GM12878 (cell line): ENCODE measurements at regions not wholly inside any gene's neighbourhood (a gene's known extent, or its start where the extent isn't known, plus 50 kb on each side); places are given as distances from the start of the nearest gene placed in this dataset.

Source experiments
- ATAC-seq: fragments of 200-7000 bp; cut with Tn5 transposase; 3 replicates; pipeline ENCODE4 v1.9.1; 2020; ENCODE audit warnings: mild to moderate bottlenecking, moderate library complexity
- BruUV-seq: library from RNA; stranded (reverse); fragments of 400-500 nt; replicated peaks from 2 replicates; lab custom pipeline; 2021; lab: Mats Ljungman, UMichigan
- CTCF ChIA-PET: fragments of 300-600 bp; sonication (Branson Sonifier 250); formaldehyde crosslinking; extraction: SDS; loops from one replicate; lab custom pipeline; 2021; ENCODE audit warnings: inconsistent platforms; lab: Yijun Ruan, JAX
- POLR2A ChIA-PET: fragments of 350-600 bp; formaldehyde crosslinking; extraction: SDS; loops from one replicate; lab custom pipeline; 2021; ENCODE audit warnings: inconsistent platforms; lab: Charles Lee
- RAD21 ChIA-PET: fragments of 300-600 bp; sonication (Branson Sonifier 250); formaldehyde crosslinking; loops from one replicate; lab custom pipeline; 2023; ENCODE audit warnings: antibody characterized with exemption; ENCODE audit not compliant: unreplicated experiment; lab: Charles Lee
- SMC1A ChIA-PET: fragments of 300-600 bp; sonication (Branson Sonifier 250); formaldehyde crosslinking; loops from one replicate; lab custom pipeline; 2023; ENCODE audit not compliant: unreplicated experiment, uncharacterized antibody; lab: Charles Lee
- DNase-seq: peaks from one replicate; pipeline ENCODE4 v3.0.0-alpha.2; 2011; ENCODE audit warnings: low read depth, low spot score
- FAIRE-seq: peaks from 3 replicates; lab custom pipeline; 2011; peaks lifted over from hg19 to GRCh38; lab: Jason Lieb, UNC
- H2AFZ ChIP-seq: 2 replicates; pipeline ENCODE4 v1.6.0; 2011; ENCODE audit warnings: low read depth, low read length, control low read depth; ENCODE audit not compliant: control insufficient read depth
- H3K27ac ChIP-seq: 2 replicates; pipeline ENCODE4 v1.5.1; 2011; ENCODE audit warnings: control low read depth; ENCODE audit not compliant: control insufficient read depth, insufficient read depth
- H3K27me3 ChIP-seq, 2 experiments: replicated peaks in 1 of 2; 2 replicates each; pipeline versions ENCODE4 v1.6.0 to v1.6.1; 2011; ENCODE audit warnings: low read length in 1 of 2; ENCODE audit not compliant: control insufficient read depth in 2 of 2, insufficient read depth in 2 of 2
- H3K36me3 ChIP-seq, 2 experiments: 2 replicates each; pipeline ENCODE4 v1.5.1; 2011; ENCODE audit warnings: low read length in 1 of 2; ENCODE audit not compliant: control insufficient read depth in 2 of 2, insufficient read depth in 2 of 2
- H3K4me1 ChIP-seq: 2 replicates; pipeline ENCODE4 v1.6.1; 2011; ENCODE audit warnings: mild to moderate bottlenecking, low read length, moderate library complexity, mixed read lengths; ENCODE audit not compliant: control insufficient read depth, insufficient read depth
- H3K4me2 ChIP-seq: 2 replicates; pipeline ENCODE4 v1.6.0; 2011; ENCODE audit warnings: control low read depth; ENCODE audit not compliant: control insufficient read depth, insufficient read depth
- H3K4me3 ChIP-seq: fragments of 200-600 bp; sonication (generic); 2 replicates; pipeline ENCODE4 v1.5.1; 2016
- H3K79me2 ChIP-seq: 2 replicates; pipeline ENCODE4 v1.6.0; 2011; ENCODE audit warnings: low read length; ENCODE audit not compliant: control insufficient read depth, insufficient read depth
- H3K9ac ChIP-seq: 2 replicates; pipeline ENCODE4 v1.8.0; 2011; ENCODE audit warnings: low read length, control low read depth, mixed read lengths; ENCODE audit not compliant: control insufficient read depth, insufficient read depth
- H3K9me3 ChIP-seq: replicated peaks from 3 replicates; pipeline ENCODE4 v1.5.1; 2011; ENCODE audit warnings: mild to moderate bottlenecking, low read length; ENCODE audit not compliant: control insufficient read depth, insufficient read depth
- H4K20me1 ChIP-seq: 2 replicates; pipeline ENCODE4 v1.6.0; 2011; ENCODE audit not compliant: control insufficient read depth, insufficient read depth
- EGR1 ChIP-seq, 2 experiments: IDR thresholded peaks; 1 replicate in 1 of 2; 2 replicates in 1 of 2; pipeline ENCODE4 v1.6.1; 2011 to 2012; ENCODE audit warnings: low read depth in 2 of 2, low read length in 2 of 2, borderline replicate concordance in 1 of 2, mild to moderate bottlenecking in 1 of 2, moderate library complexity in 1 of 2
- GABPA ChIP-seq: IDR thresholded peaks from 2 replicates; pipeline ENCODE4 v1.6.1; 2014; ENCODE audit warnings: antibody characterized with exemption, low read depth, mild to moderate bottlenecking, inconsistent platforms
- NFYB ChIP-seq: IDR thresholded peaks from 2 replicates; pipeline ENCODE4 v1.6.1; 2011; ENCODE audit warnings: low read depth, mild to moderate bottlenecking, low read length, improper control_type of control experiment, moderate library complexity; ENCODE audit not compliant: insufficient read depth
- WGBS: methylation state at CpG from one replicate; pipeline ENCODE4 v1.1.6; 2016; ENCODE audit warnings: low lambda C conversion rate; ENCODE audit not compliant: insufficient replicate concordance, insufficient coverage; ENCODE audit errors: missing lambda C conversion rate; 5-methylcytosine and 5-hydroxymethylcytosine counted together
- in situ Hi-C: fragments of 300-500 bp; cut with MboI; formaldehyde crosslinking; loops from 9 replicates; pipeline ENCODE4 v1.14.3; 2018; ENCODE audit warnings: mixed read lengths
- intact Hi-C: fragments of 100-400 bp; cut with micrococcal nuclease; formaldehyde crosslinking; loops from one replicate; pipeline ENCODE4 v1.14.2; 2022; ENCODE audit not compliant: unreplicated experiment
- TF ChIP-seq, protein P1 (sequence below): IDR thresholded peaks from 2 replicates; pipeline ENCODE4 v1.6.1; 2012; ENCODE audit warnings: mild to moderate bottlenecking, low read depth, low read length
- TF ChIP-seq, protein P2 (sequence below): IDR thresholded peaks from 2 replicates; pipeline ENCODE4 v1.6.1; 2012; ENCODE audit warnings: low read depth, low read length, improper control_type of control experiment
- TF ChIP-seq, protein P3 (sequence below): fragments of 450-650 bp; IDR thresholded peaks from 2 replicates; pipeline ENCODE4 v1.6.1; 2017; ENCODE audit warnings: mild to moderate bottlenecking

DNA sequence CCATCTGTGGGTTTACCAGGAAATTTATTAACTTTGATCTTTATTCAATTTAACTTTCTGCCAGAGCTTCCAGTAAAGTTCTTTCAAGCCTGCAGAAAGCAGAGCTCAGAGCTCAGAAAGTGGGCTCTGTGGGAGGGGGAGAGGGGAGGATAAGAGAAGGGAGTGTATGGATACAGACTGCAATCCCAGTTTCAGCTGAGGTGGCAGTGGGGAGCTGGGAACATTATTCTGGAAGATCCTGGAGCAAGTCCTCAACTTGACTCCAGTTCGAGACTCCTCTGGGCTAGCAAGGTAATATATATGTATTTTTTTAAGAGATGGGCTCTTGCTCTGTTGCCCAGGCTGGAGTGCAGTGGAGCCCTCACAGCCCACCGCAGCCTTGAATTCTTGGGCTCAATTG, 108.9 kb upstream of the NABP1 start:
- Histone ChIP-seq H3K27ac (no peak overlapping the region), H2AFZ (no peak overlapping the region), H3K9me3 (no peaks in the 10 kb centered on the region), H3K27me3 (no peaks in the 10 kb centered on the region), H3K4me3 (no peak overlapping the region), H3K9ac (no peak overlapping the region), H3K79me2 (no peaks in the 10 kb centered on the region), H3K36me3 (no peaks in the 10 kb centered on the region), H3K4me1 (peaks cover 10% of the 10 kb centered on the region), H3K4me2 (no peak overlapping the region), H4K20me1 (no peaks in the 10 kb centered on the region)
- intact Hi-C loops (loop anchor here (5.0 kb wide), 1 partner anchor 188 kb away; no protein-coding TSS in a partner anchor), in situ Hi-C loops (loop anchor here (5.0 kb wide), 1 partner anchor 123 kb away; no protein-coding TSS in a partner anchor)
- POLR2A ChIA-PET = interaction anchor here (0.6 to 1.0 kb wide), 2 partner anchors 107 to 109 kb away, joined by 3 to 4 read pairs; partner anchors contain the start of gene NABP1
- FAIRE-seq (no peak), DNase-seq (no peak), ATAC-seq (no peak)
- RAD21 ChIA-PET = interaction anchor here (0.8 to 1.9 kb wide), 10 partner anchors 52 to 155 kb away, joined by 3 to 9 read pairs (median 3); partner anchors contain the start of gene NABP1
- WGBS = 64% methylated on average over 2 of the region's 2 CpGs
- CTCF ChIA-PET = interaction anchor here (0.7 to 9.1 kb wide), 16 partner anchors 14 to 684 kb away, joined by 3 to 112 read pairs (median 4); no protein-coding TSS in a partner anchor
- TF ChIP-seq, protein P1, sequence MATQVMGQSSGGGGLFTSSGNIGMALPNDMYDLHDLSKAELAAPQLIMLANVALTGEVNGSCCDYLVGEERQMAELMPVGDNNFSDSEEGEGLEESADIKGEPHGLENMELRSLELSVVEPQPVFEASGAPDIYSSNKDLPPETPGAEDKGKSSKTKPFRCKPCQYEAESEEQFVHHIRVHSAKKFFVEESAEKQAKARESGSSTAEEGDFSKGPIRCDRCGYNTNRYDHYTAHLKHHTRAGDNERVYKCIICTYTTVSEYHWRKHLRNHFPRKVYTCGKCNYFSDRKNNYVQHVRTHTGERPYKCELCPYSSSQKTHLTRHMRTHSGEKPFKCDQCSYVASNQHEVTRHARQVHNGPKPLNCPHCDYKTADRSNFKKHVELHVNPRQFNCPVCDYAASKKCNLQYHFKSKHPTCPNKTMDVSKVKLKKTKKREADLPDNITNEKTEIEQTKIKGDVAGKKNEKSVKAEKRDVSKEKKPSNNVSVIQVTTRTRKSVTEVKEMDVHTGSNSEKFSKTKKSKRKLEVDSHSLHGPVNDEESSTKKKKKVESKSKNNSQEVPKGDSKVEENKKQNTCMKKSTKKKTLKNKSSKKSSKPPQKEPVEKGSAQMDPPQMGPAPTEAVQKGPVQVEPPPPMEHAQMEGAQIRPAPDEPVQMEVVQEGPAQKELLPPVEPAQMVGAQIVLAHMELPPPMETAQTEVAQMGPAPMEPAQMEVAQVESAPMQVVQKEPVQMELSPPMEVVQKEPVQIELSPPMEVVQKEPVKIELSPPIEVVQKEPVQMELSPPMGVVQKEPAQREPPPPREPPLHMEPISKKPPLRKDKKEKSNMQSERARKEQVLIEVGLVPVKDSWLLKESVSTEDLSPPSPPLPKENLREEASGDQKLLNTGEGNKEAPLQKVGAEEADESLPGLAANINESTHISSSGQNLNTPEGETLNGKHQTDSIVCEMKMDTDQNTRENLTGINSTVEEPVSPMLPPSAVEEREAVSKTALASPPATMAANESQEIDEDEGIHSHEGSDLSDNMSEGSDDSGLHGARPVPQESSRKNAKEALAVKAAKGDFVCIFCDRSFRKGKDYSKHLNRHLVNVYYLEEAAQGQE = no peak
- TF ChIP-seq, protein P2, sequence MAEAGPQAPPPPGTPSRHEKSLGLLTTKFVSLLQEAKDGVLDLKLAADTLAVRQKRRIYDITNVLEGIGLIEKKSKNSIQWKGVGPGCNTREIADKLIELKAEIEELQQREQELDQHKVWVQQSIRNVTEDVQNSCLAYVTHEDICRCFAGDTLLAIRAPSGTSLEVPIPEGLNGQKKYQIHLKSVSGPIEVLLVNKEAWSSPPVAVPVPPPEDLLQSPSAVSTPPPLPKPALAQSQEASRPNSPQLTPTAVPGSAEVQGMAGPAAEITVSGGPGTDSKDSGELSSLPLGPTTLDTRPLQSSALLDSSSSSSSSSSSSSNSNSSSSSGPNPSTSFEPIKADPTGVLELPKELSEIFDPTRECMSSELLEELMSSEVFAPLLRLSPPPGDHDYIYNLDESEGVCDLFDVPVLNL = no peak
- TF ChIP-seq GABPA (no peak), EGR1 (IDR thresholded peaks at IDR 0.05; ENCODE audit: borderline replicate concordance in 1 of 2, low read depth in 2 of 2, low read length in 2 of 2) (no peak), NFYB (no peak)
- TF ChIP-seq, protein P3, sequence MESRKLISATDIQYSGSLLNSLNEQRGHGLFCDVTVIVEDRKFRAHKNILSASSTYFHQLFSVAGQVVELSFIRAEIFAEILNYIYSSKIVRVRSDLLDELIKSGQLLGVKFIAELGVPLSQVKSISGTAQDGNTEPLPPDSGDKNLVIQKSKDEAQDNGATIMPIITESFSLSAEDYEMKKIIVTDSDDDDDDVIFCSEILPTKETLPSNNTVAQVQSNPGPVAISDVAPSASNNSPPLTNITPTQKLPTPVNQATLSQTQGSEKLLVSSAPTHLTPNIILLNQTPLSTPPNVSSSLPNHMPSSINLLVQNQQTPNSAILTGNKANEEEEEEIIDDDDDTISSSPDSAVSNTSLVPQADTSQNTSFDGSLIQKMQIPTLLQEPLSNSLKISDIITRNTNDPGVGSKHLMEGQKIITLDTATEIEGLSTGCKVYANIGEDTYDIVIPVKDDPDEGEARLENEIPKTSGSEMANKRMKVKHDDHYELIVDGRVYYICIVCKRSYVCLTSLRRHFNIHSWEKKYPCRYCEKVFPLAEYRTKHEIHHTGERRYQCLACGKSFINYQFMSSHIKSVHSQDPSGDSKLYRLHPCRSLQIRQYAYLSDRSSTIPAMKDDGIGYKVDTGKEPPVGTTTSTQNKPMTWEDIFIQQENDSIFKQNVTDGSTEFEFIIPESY = no peak
- SMC1A ChIA-PET = interaction anchor here (0.5 to 4.5 kb wide), 18 partner anchors 14 to 1116 kb away, joined by 3 to 45 read pairs (median 4); no protein-coding TSS in a partner anchor
- no TSS peak for BruUV-seq
